ENCODE measurements at regions not wholly inside any gene's neighbourhood (a gene's known extent, or its start where the extent isn't known, plus 50 kb on each side); places are given as distances from the start of the nearest gene placed in this dataset.

DNA sequence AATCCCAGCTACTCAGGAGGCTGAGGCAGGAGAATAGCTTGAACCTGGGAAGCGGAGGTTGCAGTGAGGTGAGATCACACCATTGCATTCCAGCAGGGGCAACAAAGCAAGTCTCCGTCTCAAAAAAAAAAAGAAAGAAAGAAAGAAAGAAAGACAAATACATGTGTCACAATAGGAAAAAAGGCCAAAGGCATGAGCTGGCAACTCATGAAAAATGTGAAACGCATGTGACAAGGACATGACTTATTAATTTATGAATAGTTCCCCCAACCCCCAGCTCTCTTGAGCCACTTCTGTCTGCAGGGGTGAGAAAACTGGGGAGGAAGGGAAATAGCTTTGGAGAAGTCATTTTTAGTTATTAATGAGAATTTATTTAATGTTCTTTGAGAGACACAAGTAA is 120.6 kb downstream of the AIPL1 start:
- no peak overlapping the region for H3K4ac ChIP-seq (replicated peaks; ENCODE audit: insufficient read length, low read depth, low read length)
- H2BK15ac ChIP-seq (ENCODE audit: low read length) = no peak overlapping the region
- no peak overlapping the region for H4K91ac ChIP-seq (replicated peaks; ENCODE audit: insufficient read length, low read length)
- H4K8ac ChIP-seq (ENCODE audit: extremely low read depth, insufficient read depth, low read length) = no peak overlapping the region
- H2BK12ac ChIP-seq (ENCODE audit: low read depth, low read length) = no peak overlapping the region
- no peaks in the 10 kb centered on the region for H3K79me1 ChIP-seq (ENCODE audit: low read depth, low read length)
- H3K9me3 ChIP-seq (ENCODE audit: insufficient read depth in 2 of 2, low read depth in 1 of 2, low read length in 1 of 2) = no peaks in the 10 kb centered on the region
- no peak overlapping the region for H3K9ac ChIP-seq (replicated peaks in 1 of 4; ENCODE audit: extremely low read depth in 1 of 4, low read depth in 3 of 4, low read length in 3 of 4)
- H3K56ac ChIP-seq (replicated peaks; ENCODE audit: insufficient read length, low read depth, low read length) = no peak overlapping the region
- no peaks in the 10 kb centered on the region for H3K36me3 ChIP-seq (ENCODE audit: control insufficient read depth in 2 of 4, insufficient read depth in 4 of 4, low read length in 3 of 4)
- H2BK5ac ChIP-seq (ENCODE audit: low read depth, low read length) = no peak overlapping the region
- 75% methylated on average over 2 of the region's 3 CpGs; no CpG with 5 or more reads in 1 of the 2 experiments for WGBS, 2 experiments (ENCODE audit: extremely low coverage in 1 of 2, insufficient coverage in 1 of 2, insufficient read length in 1 of 2, insufficient replicate concordance in 2 of 2, low coverage in 1 of 2, low lambda C conversion rate in 2 of 2, missing lambda C conversion rate in 1 of 2)
- no peak overlapping the region for H3K27ac ChIP-seq (ENCODE audit: low read depth, low read length)
- H2BK20ac ChIP-seq (ENCODE audit: low read length) = no peak overlapping the region
- no peak for DNase-seq (ENCODE audit: low read depth in 1 of 2, low spot score in 2 of 2)
- TF ChIP-seq CHD2 (IDR thresholded peaks at IDR 0.05; ENCODE audit: low read length) (no peak), POLR2AphosphoS5 (IDR thresholded peaks at IDR 0.05; ENCODE audit: low read depth, low read length) (no peak), JUN (IDR thresholded peaks at IDR 0.05; ENCODE audit: low read depth, low read length) (no peak), CTBP2 (IDR thresholded peaks at IDR 0.05; ENCODE audit: borderline replicate concordance, insufficient read depth, insufficient read length, low read length) (no peak), HDAC2 (IDR thresholded peaks at IDR 0.05; ENCODE audit: borderline replicate concordance in 1 of 2, low read depth in 2 of 2, low read length in 2 of 2) (no peak), SP1 (IDR thresholded peaks at IDR 0.05; ENCODE audit: low read depth, low read length) (no peak), BCL11A (IDR thresholded peaks at IDR 0.05; ENCODE audit: low read depth in 2 of 2, low read length in 2 of 2) (no peak), BRCA1 (IDR thresholded peaks at IDR 0.05; ENCODE audit: low read depth, low read length) (no peak), TAF7 (optimal IDR thresholded peaks at IDR 0.05; ENCODE audit: borderline replicate concordance, low read depth, low read length) (no peak)
- TF ChIP-seq, protein P1, sequence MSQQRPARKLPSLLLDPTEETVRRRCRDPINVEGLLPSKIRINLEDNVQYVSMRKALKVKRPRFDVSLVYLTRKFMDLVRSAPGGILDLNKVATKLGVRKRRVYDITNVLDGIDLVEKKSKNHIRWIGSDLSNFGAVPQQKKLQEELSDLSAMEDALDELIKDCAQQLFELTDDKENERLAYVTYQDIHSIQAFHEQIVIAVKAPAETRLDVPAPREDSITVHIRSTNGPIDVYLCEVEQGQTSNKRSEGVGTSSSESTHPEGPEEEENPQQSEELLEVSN (IDR thresholded peaks at IDR 0.05) = no peak
- no peaks in the 10 kb centered on the region for H4K20me1 ChIP-seq (replicated peaks in 1 of 2; ENCODE audit: control insufficient read depth in 1 of 2, insufficient read depth in 2 of 2, low read length in 2 of 2)
- no peak overlapping the region for H2AK5ac ChIP-seq (ENCODE audit: low read depth, low read length)
- H3K14ac ChIP-seq (ENCODE audit: insufficient read length) = no peak overlapping the region
- H3K4me3 ChIP-seq (ENCODE audit: extremely low read depth in 1 of 4, insufficient read depth in 2 of 4, low read depth in 3 of 4, low read length in 4 of 4) = no peak overlapping the region
- no peak overlapping the region for H4K5ac ChIP-seq (ENCODE audit: insufficient read length, low read depth, low read length)
- H2BK120ac ChIP-seq (replicated peaks; ENCODE audit: low read depth, low read length) = no peak overlapping the region
- H3K4me1 ChIP-seq (replicated peaks in 1 of 4; ENCODE audit: control insufficient read depth in 3 of 4, insufficient read depth in 4 of 4, low read length in 3 of 4) = no peaks in the 10 kb centered on the region
- ChIA-PET CTCF (ENCODE audit: partially characterized antibody) (interaction anchor here (1.3 to 1.6 kb wide), 2 partner anchors 8 to 720 kb away, joined by 4 read pairs; no protein-coding TSS in a partner anchor), POLR2A (ENCODE audit: partially characterized antibody) (no interaction called here)
- H3K23ac ChIP-seq (ENCODE audit: insufficient read length) = no peak overlapping the region
- H2AFZ ChIP-seq (ENCODE audit: low read length) = no peak overlapping the region
- no peak for FAIRE-seq
- no peak overlapping the region for H3K18ac ChIP-seq (ENCODE audit: extremely low read depth, low read length)
- H3K23me2 ChIP-seq (ENCODE audit: low read depth, low read length) = no peaks in the 10 kb centered on the region
- H3K4me2 ChIP-seq (ENCODE audit: insufficient read depth in 1 of 2, low read depth in 2 of 2, low read length in 2 of 2) = no peak overlapping the region
- no peaks in the 10 kb centered on the region for H3K79me2 ChIP-seq (ENCODE audit: control insufficient read depth in 1 of 2, insufficient read depth in 2 of 2, low read length in 2 of 2)
- H3K27me3 ChIP-seq (replicated peaks in 1 of 4; ENCODE audit: control insufficient read depth in 3 of 4, extremely low read depth in 1 of 4, insufficient read depth in 3 of 4, low read length in 3 of 4) = no peaks in the 10 kb centered on the region

Data from H1 (cell line).